ENCODE measurements at regions not wholly inside any gene's neighbourhood (a gene's known extent, or its start where the extent isn't known, plus 50 kb on each side); places are given as distances from the start of the nearest gene placed in this dataset.
"Not testable (repeated sequence)": the region's sequence is repeated elsewhere in the genome, so short reads cannot be mapped to it uniquely, and the experiment has no call there.

DNA sequence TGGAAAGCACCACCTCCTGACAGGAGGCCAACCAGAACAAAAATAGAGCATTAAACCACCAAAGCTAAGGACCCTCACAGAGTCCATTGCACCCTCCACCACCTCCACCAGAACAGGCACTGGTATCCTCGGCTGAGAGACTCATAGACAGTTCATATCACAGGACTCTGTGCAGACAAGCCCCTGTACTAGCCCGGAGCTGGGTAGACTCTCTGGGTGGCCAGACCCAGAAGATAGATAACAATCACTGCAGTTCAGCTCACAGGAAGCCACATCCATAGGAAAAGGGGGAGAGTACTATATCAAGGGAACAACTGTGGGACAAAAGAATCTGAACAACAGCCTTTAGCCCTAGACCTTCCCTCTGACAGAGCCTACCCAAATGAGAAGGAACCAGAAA is 67.4 kb upstream of the SSTR4 start:
- TF ChIP-seq, protein P1, sequence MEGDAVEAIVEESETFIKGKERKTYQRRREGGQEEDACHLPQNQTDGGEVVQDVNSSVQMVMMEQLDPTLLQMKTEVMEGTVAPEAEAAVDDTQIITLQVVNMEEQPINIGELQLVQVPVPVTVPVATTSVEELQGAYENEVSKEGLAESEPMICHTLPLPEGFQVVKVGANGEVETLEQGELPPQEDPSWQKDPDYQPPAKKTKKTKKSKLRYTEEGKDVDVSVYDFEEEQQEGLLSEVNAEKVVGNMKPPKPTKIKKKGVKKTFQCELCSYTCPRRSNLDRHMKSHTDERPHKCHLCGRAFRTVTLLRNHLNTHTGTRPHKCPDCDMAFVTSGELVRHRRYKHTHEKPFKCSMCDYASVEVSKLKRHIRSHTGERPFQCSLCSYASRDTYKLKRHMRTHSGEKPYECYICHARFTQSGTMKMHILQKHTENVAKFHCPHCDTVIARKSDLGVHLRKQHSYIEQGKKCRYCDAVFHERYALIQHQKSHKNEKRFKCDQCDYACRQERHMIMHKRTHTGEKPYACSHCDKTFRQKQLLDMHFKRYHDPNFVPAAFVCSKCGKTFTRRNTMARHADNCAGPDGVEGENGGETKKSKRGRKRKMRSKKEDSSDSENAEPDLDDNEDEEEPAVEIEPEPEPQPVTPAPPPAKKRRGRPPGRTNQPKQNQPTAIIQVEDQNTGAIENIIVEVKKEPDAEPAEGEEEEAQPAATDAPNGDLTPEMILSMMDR (IDR thresholded peaks at IDR 0.05): not testable (repeated sequence)
- not testable (repeated sequence) for TF ChIP-seq POLR2A (IDR thresholded peaks at IDR 0.05)
